ENCODE measurements at regions not wholly inside any gene's neighbourhood (a gene's known extent, or its start where the extent isn't known, plus 50 kb on each side); places are given as distances from the start of the nearest gene placed in this dataset.

- H3K27ac Mint-ChIP-seq: no peak overlapping the region
- TF ChIP-seq E2F1 (CRISPR knock-in tag; IDR thresholded peaks at IDR 0.05): no peak
- no peak for TF ChIP-seq ARID4B (CRISPR knock-in tag; IDR thresholded peaks at IDR 0.05; ENCODE audit: borderline replicate concordance)
- no peak for TF ChIP-seq NR3C1 (CRISPR knock-in tag; conservative IDR thresholded peaks at IDR 0.05; ENCODE audit: low read depth)
- TF ChIP-seq RELA (CRISPR knock-in tag; IDR thresholded peaks at IDR 0.05; ENCODE audit: borderline replicate concordance): no peak
- no peak for TF ChIP-seq USF2 (CRISPR knock-in tag; IDR thresholded peaks at IDR 0.05)
- TF ChIP-seq OVOL2 (CRISPR knock-in tag; IDR thresholded peaks at IDR 0.05; ENCODE audit: borderline replicate concordance): no peak
- no peak for TF ChIP-seq EMX1 (CRISPR knock-in tag; IDR thresholded peaks at IDR 0.05)
- TF ChIP-seq E2F4 (CRISPR knock-in tag; IDR thresholded peaks at IDR 0.05; ENCODE audit: borderline replicate concordance, low read depth): no peak
- no peak for TF ChIP-seq ZNF281 (CRISPR knock-in tag; IDR thresholded peaks at IDR 0.05)
- TF ChIP-seq ZNF219 (CRISPR knock-in tag; IDR thresholded peaks at IDR 0.05; ENCODE audit: borderline replicate concordance): no peak
- no peak for TF ChIP-seq FOXK1 (CRISPR knock-in tag; IDR thresholded peaks at IDR 0.05)
- TF ChIP-seq FOXJ3 (CRISPR knock-in tag; IDR thresholded peaks at IDR 0.05; ENCODE audit: borderline replicate concordance): no peak
- no peak for TF ChIP-seq PRRX2 (CRISPR knock-in tag; IDR thresholded peaks at IDR 0.05)
- TF ChIP-seq IRF1 (CRISPR knock-in tag; IDR thresholded peaks at IDR 0.05): no peak
- no peak for TF ChIP-seq ATF3 (CRISPR knock-in tag; conservative IDR thresholded peaks at IDR 0.05)
- TF ChIP-seq ERG (CRISPR knock-in tag; IDR thresholded peaks at IDR 0.05): no peak
- no peak for TF ChIP-seq CDX4 (CRISPR knock-in tag; IDR thresholded peaks at IDR 0.05; ENCODE audit: borderline replicate concordance)
- no peak for TF ChIP-seq CREB1 (CRISPR knock-in tag; IDR thresholded peaks at IDR 0.05)
- no peak for TF ChIP-seq CTCF (IDR thresholded peaks at IDR 0.05)
- no peak overlapping the region for H3K4me3 Mint-ChIP-seq
- POLR2A ChIA-PET: no interaction called here
- H3K4me1 Mint-ChIP-seq: no peaks in the 10 kb centered on the region
- H3K36me3 Mint-ChIP-seq: peaks cover 7% of the 10 kb centered on the region
- DNase-seq (ENCODE audit: low spot score) (no peak), ATAC-seq (no peak)
- CTCF ChIA-PET: interaction anchor here (0.6 to 1.8 kb wide), 2 partner anchors 17 to 464 kb away, joined by 3 to 5 read pairs; no protein-coding TSS in a partner anchor
- no peaks in the 10 kb centered on the region for H3K27me3 Mint-ChIP-seq (ENCODE audit: low read depth)
- peaks cover 11% of the 10 kb centered on the region for H3K9me3 Mint-ChIP-seq
Measured at GRCh38 chr16:52929478-52930400, 123.0 kb downstream of the CHD9NB start.

Measured in WTC11 (cell line).